IMR-90 (cell line): ENCODE measurements at regions not wholly inside any gene's neighbourhood (a gene's known extent, or its start where the extent isn't known, plus 50 kb on each side); places are given as distances from the start of the nearest gene placed in this dataset.

Experiments used
- ATAC-seq: fragments of 200-7000 bp; cut with Tn5 transposase; 2 replicates; pipeline ENCODE4 v1.9.1; 2020; ENCODE audit warnings: low read depth, mild to moderate bottlenecking, moderate library complexity
- BruUV-seq: library from RNA; stranded (reverse); fragments of 400-500 nt; replicated peaks from 2 replicates; lab custom pipeline; 2021; lab: Mats Ljungman, UMichigan
- CTCF ChIA-PET: fragments of 300-600 bp; formaldehyde crosslinking; extraction: SDS; loops from one replicate; lab custom pipeline; 2021; ENCODE audit warnings: antibody characterized with exemption; lab: Yijun Ruan, JAX
- POLR2A ChIA-PET: fragments of 300-600 bp; sonication (Branson Sonifier 250); formaldehyde crosslinking; loops from one replicate; lab custom pipeline; 2022; ENCODE audit warnings: antibody characterized with exemption; ENCODE audit not compliant: unreplicated experiment; lab: Charles Lee
- DNase-seq: peaks from one replicate; pipeline ENCODE4 v3.0.0; 2013
- H2AFZ ChIP-seq: replicated peaks from 2 replicates; pipeline ENCODE3; 2013; ENCODE audit warnings: low read length, mild to moderate bottlenecking; ENCODE audit not compliant: poor library complexity
- H2AK5ac ChIP-seq: 2 replicates; pipeline ENCODE4 v1.6.1; 2013; ENCODE audit warnings: low read depth, low read length, inconsistent platforms
- H2AK9ac ChIP-seq: replicated peaks from 2 replicates; pipeline ENCODE3; 2013; ENCODE audit warnings: mild to moderate bottlenecking, low read depth, low read length, moderate library complexity; ENCODE audit not compliant: poor library complexity
- H2BK120ac ChIP-seq: 2 replicates; pipeline ENCODE4 v1.6.1; 2013; ENCODE audit warnings: low read depth, low read length, inconsistent platforms
- H2BK15ac ChIP-seq: 3 replicates; pipeline ENCODE4 v1.6.1; 2013; ENCODE audit warnings: low read depth, low read length, inconsistent platforms
- H2BK20ac ChIP-seq: 2 replicates; pipeline ENCODE4 v1.6.1; 2013; ENCODE audit warnings: low read depth, mild to moderate bottlenecking, inconsistent platforms, low read length, moderate library complexity
- H2BK5ac ChIP-seq: 2 replicates; pipeline ENCODE4 v1.6.1; 2013; ENCODE audit warnings: mild to moderate bottlenecking, low read depth, low read length, inconsistent platforms; ENCODE audit not compliant: poor library complexity, severe bottlenecking
- H3K14ac ChIP-seq: replicated peaks from 2 replicates; pipeline ENCODE4 v1.6.1; 2013; ENCODE audit warnings: low read depth, low read length, inconsistent platforms
- H3K18ac ChIP-seq: 2 replicates; pipeline ENCODE4 v1.6.1; 2013; ENCODE audit warnings: low read depth, low read length, control low read depth
- H3K23ac ChIP-seq: 2 replicates; pipeline ENCODE4 v1.6.1; 2013; ENCODE audit warnings: low read depth, low read length, inconsistent platforms
- H3K27ac ChIP-seq: 2 replicates; pipeline ENCODE4 v1.5.1; 2013; ENCODE audit warnings: mild to moderate bottlenecking, control low read depth, low read length; ENCODE audit not compliant: insufficient read depth
- H3K27me3 ChIP-seq: 2 replicates; pipeline ENCODE4 v1.6.1; 2013; ENCODE audit warnings: low read length; ENCODE audit not compliant: control insufficient read depth, insufficient read depth
- H3K36me3 ChIP-seq: 2 replicates; pipeline ENCODE4 v1.6.1; 2013; ENCODE audit warnings: low read length, mixed read lengths; ENCODE audit not compliant: control insufficient read depth, insufficient read depth
- H3K4ac ChIP-seq: 2 replicates; pipeline ENCODE4 v1.6.1; 2013; ENCODE audit warnings: low read depth, low read length, inconsistent platforms
- H3K4me1 ChIP-seq: 2 replicates; pipeline ENCODE4 v1.6.1; 2013; ENCODE audit warnings: low read length, mixed read lengths; ENCODE audit not compliant: control insufficient read depth, insufficient read depth
- H3K4me2 ChIP-seq: 2 replicates; pipeline ENCODE4 v1.6.1; 2013; ENCODE audit warnings: low read depth, mild to moderate bottlenecking, control low read depth, low read length, moderate library complexity
- H3K4me3 ChIP-seq: 2 replicates; pipeline ENCODE4 v1.5.1; 2013; ENCODE audit warnings: low read depth, mild to moderate bottlenecking, control low read depth, low read length, moderate library complexity; ENCODE audit not compliant: insufficient read depth
- H3K56ac ChIP-seq: 2 replicates; pipeline ENCODE4 v1.6.1; 2013; ENCODE audit warnings: low read length, inconsistent platforms; ENCODE audit not compliant: insufficient read depth; ENCODE audit errors: extremely low read depth
- H3K79me1 ChIP-seq, 2 experiments: 2 replicates each; pipeline ENCODE4 v1.6.1; 2013; ENCODE audit warnings: low read length in 2 of 2, inconsistent platforms in 1 of 2, low read depth in 1 of 2
- H3K9ac ChIP-seq: 2 replicates; pipeline ENCODE4 v1.6.1; 2013; ENCODE audit warnings: low read depth, low read length, control low read depth
- H3K9me1 ChIP-seq: 2 replicates; pipeline ENCODE4 v1.6.1; 2013; ENCODE audit warnings: low read length, inconsistent platforms; ENCODE audit not compliant: insufficient read depth
- H3K9me3 ChIP-seq: 2 replicates; pipeline ENCODE4 v1.6.1; 2013; ENCODE audit warnings: low read length; ENCODE audit not compliant: control insufficient read depth, insufficient read depth
- H4K20me1 ChIP-seq: 2 replicates; pipeline ENCODE4 v1.6.1; 2013; ENCODE audit warnings: low read length, inconsistent platforms; ENCODE audit not compliant: insufficient read depth
- H4K5ac ChIP-seq: 2 replicates; pipeline ENCODE4 v1.6.1; 2013; ENCODE audit warnings: mild to moderate bottlenecking, low read depth, low read length, control low read depth
- H4K8ac ChIP-seq, 2 experiments: 2 replicates each; pipeline ENCODE4 v1.6.1; 2013; ENCODE audit warnings: low read depth in 2 of 2, low read length in 2 of 2, control low read depth in 1 of 2, inconsistent platforms in 1 of 2
- H4K91ac ChIP-seq: 2 replicates; pipeline ENCODE4 v1.6.1; 2013; ENCODE audit warnings: low read depth, low read length, inconsistent platforms; ENCODE audit not compliant: insufficient read depth
- USF2 ChIP-seq: fragments of 150-350 bp; IDR thresholded peaks from 2 replicates; pipeline ENCODE4 v1.6.1; 2017; ENCODE audit warnings: mild to moderate bottlenecking, antibody characterized with exemption, low read length, low read depth
- WGBS, 2 experiments: methylation state at CpG; one replicate each; pipeline versions ENCODE4 v1.1.5 to v1.1.7; 2013; ENCODE audit warnings: missing lambda C conversion rate in 2 of 2; ENCODE audit not compliant: insufficient read length in 1 of 2; ENCODE audit errors: extremely low coverage in 2 of 2; 5-methylcytosine and 5-hydroxymethylcytosine counted together
- dilution Hi-C: fragments of 300-500 bp; cut with HindIII; formaldehyde crosslinking; loops from one replicate; pipeline ENCODE4 v1.14.3; 2018; ENCODE audit warnings: low sequenced_read_pairs; ENCODE audit not compliant: unreplicated experiment
- in situ Hi-C: fragments of 300-500 bp; cut with MboI; formaldehyde crosslinking; loops from 3 replicates; pipeline ENCODE4 v1.14.3; 2019; ENCODE audit warnings: low sequenced_read_pairs, inconsistent platforms, mixed read lengths
- intact Hi-C: fragments of 100-400 bp; cut with micrococcal nuclease; formaldehyde crosslinking; loops from 2 replicates; pipeline ENCODE4 v1.10.0; 2022

GRCh38 chr2:116517936-116518335 lies 1296.6 kb upstream of the DDX18 start:
- Histone ChIP-seq H3K9me3 (0 out of 2 replicates have a peak, but pooled peaks cover 4% of the 10 kb centered on the region), H3K23ac (no peak overlapping the region), H4K20me1 (no peaks in the 10 kb centered on the region), H2BK120ac (no peak overlapping the region), H2BK15ac (no peak overlapping the region), H3K9ac (no peak overlapping the region), H3K4me1 (no peaks in the 10 kb centered on the region), H4K8ac (no peak overlapping the region), H3K79me1 (no peaks in the 10 kb centered on the region), H3K36me3 (no peaks in the 10 kb centered on the region), H2AK9ac (no peak overlapping the region), H4K91ac (no peak overlapping the region), H3K18ac (no peak overlapping the region), H3K27ac (no peak overlapping the region), H2BK20ac (no peak overlapping the region), H2AFZ (no peak overlapping the region), H3K4ac (no peak overlapping the region), H3K56ac (no peak overlapping the region), H2AK5ac (no peak overlapping the region), H2BK5ac (no peak overlapping the region), H3K4me3 (no peak overlapping the region), H3K27me3 (no peaks in the 10 kb centered on the region), H3K9me1 (no peaks in the 10 kb centered on the region), H4K5ac (no peak overlapping the region), H3K4me2 (no peak overlapping the region), H3K14ac (no peak overlapping the region)
- ChIA-PET POLR2A (no interaction called here), CTCF (no interaction called here)
- intact Hi-C loops (no loop called here), dilution Hi-C loops (no loop called here), in situ Hi-C loops (no loop called here)
- WGBS, 2 experiments = no CpG with 5 or more reads among the region's 1 CpG
- DNase-seq = no peak
- no peak for TF ChIP-seq USF2
- no peak for ATAC-seq
- no TSS peak for BruUV-seq
